Epidermal melanocyte (primary cell): ENCODE measurements at regions not wholly inside any gene's neighbourhood (a gene's known extent, or its start where the extent isn't known, plus 50 kb on each side); places are given as distances from the start of the nearest gene placed in this dataset.
A peak's percentile ranks its signal among the peaks of the same experiment; 100 is the strongest.

Experiments
- DNase-seq: peaks from one replicate; pipeline ENCODE4 v3.0.0; 2011; ENCODE audit warnings: low spot score; ENCODE audit not compliant: insufficient read length

- DNase-seq: no peak
These were observed 408.7 kb upstream of the PSMD7 start for GRCh38 chr16:73887911-73888310.

GRCh38 chr16:73886426-73886825 is 410.2 kb upstream of the PSMD7 start:
- DNase-seq: no peak

- no peak for DNase-seq
These were observed 411.3 kb upstream of the PSMD7 start for GRCh38 chr16:73885319-73885718.

DNA sequence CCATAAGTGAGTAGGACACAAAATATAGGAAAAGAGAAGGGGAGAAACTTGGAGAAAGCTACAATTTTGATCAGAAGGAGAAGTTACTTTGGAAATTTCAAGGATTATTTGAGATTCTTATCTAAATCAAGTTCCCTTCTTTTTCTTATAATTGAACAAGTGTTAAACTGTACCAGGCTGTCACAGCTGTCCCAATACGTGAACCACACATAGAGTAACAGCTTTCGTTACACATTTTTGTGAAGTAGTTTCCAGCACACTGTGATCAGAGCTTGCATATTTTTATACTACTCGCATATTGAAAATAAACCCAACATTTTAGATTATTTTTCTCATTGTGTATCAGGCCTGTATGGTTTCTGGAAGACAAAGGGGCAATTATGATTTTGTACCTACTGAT is 412.8 kb upstream of the PSMD7 start:
- DNase-seq: no peak

DNA sequence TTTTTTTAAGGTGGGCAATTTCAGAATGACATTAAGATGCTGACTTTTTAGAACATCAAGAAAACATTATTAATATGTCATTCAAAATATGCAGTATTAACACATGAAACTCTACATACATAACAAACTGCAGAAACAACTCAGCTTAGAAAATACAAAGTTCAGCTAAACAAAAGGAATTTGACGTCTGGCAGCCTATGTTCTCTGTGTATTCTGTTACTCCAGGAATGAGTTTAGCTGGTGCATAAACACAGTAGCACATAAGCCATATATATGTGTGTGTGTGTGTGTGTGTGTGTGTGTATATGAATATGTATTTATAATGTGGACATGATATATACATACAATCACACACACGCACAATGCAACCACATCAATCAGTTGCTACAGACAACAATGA is 413.5 kb upstream of the PSMD7 start:
- no peak for DNase-seq

GRCh38 chr16:73882651-73883050 is 414.0 kb upstream of the PSMD7 start:
- DNase-seq: no peak

- DNase-seq: no peak
These were observed 414.6 kb upstream of the PSMD7 start for GRCh38 chr16:73882033-73882432.

DNA sequence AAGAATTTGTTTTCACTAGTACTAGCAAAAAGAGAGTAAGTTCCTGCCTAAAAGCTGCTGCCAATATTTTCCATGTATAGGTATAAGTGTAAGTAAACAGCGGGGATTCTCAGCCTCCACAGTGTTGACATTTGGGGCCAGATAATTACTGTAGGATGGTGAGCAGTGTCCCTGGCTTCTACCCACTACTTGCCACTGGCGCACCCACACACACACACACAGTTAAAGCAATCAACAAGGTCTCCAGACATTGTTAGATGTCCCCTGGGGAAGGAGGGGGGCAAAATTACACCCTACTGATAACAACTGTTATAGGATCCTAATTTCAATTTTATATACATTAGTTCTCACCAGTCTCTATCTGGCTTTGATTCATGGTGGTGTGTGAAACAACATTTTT is 417.0 kb upstream of the PSMD7 start:
- DNase-seq: no peak

GRCh38 chr16:73878611-73879010 is 418.0 kb upstream of the PSMD7 start:
- DNase-seq: peak; percentile 60

DNA sequence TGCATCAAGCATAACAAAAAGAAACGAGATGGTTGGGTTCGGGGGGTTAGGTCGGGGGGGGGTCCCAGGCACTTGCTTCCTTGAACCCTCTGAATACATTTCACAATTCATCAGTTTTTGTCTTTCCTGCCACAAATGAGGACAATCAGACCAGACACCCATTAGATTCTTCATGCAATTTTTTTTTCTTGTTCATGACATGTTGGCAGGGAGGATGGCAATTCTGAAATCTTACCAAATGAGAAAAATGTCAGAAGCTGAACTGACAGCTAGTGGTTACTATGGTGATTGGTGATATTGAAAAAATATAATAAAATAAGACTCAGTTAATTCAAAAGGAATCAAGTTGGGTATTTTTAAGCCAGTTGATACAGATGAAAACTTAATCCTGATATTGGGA is 419.5 kb upstream of the PSMD7 start:
- DNase-seq: no peak

DNA sequence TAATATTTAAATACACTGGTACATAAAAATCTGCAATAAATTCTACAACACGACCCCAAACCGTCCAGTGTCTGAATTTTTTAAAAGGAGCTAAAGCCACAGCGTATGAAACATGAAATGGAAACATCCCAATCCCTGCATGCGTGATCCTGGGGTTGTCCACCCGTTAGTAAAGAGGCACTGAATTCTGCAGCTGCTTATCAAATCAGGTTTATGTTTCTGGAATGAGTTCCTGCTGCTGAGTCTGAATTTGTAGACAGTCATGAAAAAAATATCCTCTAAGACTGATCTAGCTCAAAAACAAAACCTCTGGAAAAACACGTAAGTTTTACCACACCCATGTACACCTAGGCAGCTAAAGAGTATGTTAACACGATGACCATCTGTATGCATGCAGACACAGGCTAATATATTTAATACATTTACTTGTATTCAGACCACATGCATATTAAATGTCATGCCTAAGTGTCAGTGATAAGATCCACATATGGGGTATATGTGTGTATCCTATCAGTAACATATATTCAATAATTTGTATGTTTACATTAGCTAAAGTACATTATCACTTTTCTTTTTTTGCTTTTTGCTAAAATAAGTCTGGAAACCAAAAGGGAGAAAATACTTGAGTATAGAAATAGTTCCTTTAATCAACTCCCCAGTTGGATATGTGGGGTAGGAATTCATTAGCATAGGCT is 420.5 kb upstream of the PSMD7 start:
- no peak for DNase-seq

DNA sequence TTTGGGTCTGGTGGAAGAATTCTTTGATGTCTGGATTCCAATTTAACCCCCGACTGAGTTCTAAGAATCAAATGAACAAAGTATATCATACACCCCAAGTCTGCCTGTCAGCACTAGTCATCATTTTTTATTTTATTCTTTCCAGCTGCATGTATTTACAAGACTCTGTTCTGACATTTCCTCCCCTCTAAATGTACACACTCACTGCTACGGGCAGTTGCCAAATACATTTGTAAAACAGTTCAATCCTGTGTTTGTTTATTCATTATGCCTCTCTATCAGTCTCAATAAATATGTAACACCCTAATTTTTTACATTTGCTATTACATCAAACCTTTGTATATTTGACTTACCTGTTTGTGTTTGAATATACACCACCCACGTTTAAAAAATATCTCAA is 422.3 kb upstream of the PSMD7 start:
- no peak for DNase-seq

- DNase-seq: no peak
These were observed 423.0 kb upstream of the PSMD7 start for GRCh38 chr16:73873643-73874042.

GRCh38 chr16:73872856-73873255 is 423.8 kb upstream of the PSMD7 start:
- DNase-seq: no peak

DNA sequence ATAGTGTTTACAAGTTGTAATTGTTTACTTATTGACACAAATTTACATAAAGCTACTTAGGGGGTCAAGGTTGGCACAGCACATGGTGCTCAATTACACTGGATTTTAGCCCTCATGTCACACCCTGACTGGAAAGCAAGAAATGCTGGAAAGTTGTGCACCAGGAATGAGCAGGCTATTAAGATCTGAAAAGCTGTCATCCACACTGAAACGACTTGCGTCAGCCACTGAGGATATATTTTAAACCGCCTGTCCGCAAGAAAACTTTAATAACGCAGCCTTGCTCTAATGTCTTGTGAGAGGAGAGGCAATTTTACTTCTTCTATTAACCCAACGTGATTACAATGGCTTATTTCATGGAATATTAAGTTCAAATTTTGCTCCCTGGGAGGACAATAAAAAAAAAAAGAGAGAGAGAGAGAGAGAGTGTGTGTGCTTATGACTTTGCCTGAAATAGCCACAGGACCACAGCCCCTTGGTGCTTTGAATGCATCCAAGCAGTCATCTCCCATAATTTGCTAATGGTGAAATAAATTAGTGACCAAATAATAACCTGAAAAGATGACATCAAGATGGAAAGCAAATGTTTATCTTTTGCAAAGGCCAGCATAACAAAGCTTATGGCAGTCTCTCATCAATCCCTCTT is 425.4 kb upstream of the PSMD7 start:
- no peak for DNase-seq

DNA sequence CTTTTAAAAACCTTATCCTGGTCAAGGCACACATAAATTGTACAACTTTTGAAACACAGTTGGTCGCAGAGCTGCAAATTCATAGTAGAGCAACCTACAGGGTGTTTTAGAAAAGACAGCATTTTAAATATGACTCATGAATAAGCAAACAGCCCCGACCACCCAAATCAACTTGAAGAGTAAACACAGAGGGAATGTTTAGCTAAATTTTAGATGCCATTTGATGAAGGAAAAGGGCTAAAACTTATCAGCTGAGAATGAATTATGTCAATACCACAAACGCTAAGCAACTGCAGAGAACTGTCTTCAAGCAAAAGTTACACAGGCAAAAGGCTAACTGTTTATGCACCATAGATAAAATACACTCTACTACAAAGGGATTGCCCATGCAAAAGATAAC is 427.5 kb upstream of the PSMD7 start:
- DNase-seq: no peak

DNA sequence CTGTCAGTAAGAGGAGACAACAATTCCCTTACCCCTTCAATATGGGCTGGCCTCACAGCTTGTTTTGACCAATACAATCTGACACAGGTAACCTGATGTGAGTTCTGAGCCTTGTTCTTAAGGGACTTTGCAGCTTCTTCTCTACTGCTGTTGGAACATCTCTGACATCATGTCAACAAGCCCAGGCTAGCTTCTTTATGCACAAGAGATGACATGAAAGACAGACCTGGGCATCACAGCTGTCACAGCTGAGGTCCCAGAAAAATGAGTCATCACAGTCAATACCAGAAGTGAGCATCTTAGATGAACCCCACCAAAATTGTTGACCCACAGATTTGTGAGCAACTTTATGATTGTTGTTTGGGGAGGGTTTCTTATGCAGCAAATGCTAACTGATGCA is 431.7 kb upstream of the PSMD7 start:
- no peak for DNase-seq

GRCh38 chr16:73858326-73858725 is 438.3 kb upstream of the PSMD7 start:
- DNase-seq: no peak

DNA sequence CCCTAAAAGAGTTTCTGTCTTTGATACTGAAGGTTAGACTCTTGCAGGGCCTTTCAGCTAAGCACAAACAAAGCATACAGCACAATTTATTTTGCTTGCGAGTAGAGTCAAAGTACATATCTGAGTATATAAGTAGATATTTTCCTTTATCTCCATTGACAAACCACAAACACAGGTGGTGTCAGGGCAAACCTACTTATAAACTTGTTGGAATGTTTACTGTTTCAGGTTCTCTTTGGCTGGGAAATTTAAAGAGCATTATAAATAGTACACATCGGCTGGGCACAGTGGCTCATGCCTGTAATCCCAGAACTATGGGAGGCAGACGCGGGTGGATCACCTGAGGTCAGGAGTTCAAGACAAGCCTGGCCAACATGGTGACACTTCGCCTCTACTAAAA is 442.6 kb upstream of the PSMD7 start:
- no peak for DNase-seq

DNA sequence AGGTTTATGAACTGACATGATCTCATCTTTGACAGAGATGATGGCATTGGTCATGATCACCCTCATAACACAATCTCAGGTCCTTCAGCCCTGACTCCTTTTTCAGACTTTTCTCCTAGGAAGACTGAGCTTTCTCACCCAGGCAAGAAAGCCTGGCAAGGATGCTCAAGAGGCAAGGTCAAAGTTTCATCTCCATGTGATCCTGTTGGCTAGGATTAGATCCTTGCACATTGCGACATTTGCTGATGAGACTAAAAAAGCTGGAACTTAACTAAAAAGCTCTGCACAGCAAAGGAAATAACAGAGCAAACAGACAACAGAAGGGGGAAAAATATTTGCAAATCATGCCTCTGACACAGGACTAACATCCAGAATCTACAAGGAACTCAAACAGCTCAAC is 444.1 kb upstream of the PSMD7 start:
- no peak for DNase-seq

- DNase-seq: no peak
These were observed 447.6 kb upstream of the PSMD7 start for GRCh38 chr16:73848993-73849392.

GRCh38 chr16:73847090-73847489 is 449.5 kb upstream of the PSMD7 start:
- no peak for DNase-seq

- no peak for DNase-seq
These were observed 450.3 kb upstream of the PSMD7 start for GRCh38 chr16:73846356-73846755.

DNA sequence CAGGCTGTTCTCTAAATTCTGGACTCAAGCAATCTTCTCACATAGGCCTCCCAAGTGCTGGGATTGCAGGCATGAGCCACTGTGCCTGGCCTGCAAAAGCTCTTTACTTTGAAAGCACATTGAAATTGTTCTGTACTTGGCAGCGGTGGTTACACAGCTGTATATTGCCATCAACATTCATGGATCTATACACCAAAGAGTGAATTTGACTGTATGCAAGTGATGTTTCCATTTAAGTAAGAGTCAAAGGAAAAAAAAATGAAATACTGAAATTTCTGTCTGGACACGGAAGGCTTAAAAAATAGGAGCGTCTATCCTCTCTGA is 450.6 kb upstream of the PSMD7 start:
- no peak for DNase-seq
